CD4-positive, alpha-beta T cell (primary cell): ENCODE measurements at regions not wholly inside any gene's neighbourhood (a gene's known extent, or its start where the extent isn't known, plus 50 kb on each side); places are given as distances from the start of the nearest gene placed in this dataset.

Source experiments
- ATAC-seq: fragments of 200-7000 bp; cut with Tn5 transposase; one replicate; pipeline ENCODE4 v1.10.0; 2022; ENCODE audit warnings: mild to moderate bottlenecking; ENCODE audit not compliant: poor library complexity
- CTCF ChIA-PET: fragments of 350-600 bp; sonication (Branson Sonifier 250); formaldehyde crosslinking; loops from one replicate; lab custom pipeline; 2021; ENCODE audit warnings: antibody characterized with exemption, inconsistent platforms; lab: Charles Lee
- POLR2A ChIA-PET: fragments of 350-600 bp; sonication (Branson Sonifier 250); formaldehyde crosslinking; loops from one replicate; lab custom pipeline; 2021; ENCODE audit warnings: antibody characterized with exemption, inconsistent platforms; lab: Charles Lee
- DNase-seq, 14 experiments: peaks; one replicate each; pipeline ENCODE4 v3.0.0-alpha.2; 2013 to 2020; ENCODE audit warnings: mixed read lengths in 2 of 14
- H3K27ac ChIP-seq, 2 donors: one replicate each; pipeline versions ENCODE4 v1.5.1 to v1.7.0; 2013; ENCODE audit warnings: low read length in 2 of 2, low read depth in 1 of 2, mild to moderate bottlenecking in 1 of 2
- H3K27me3 ChIP-seq, 2 experiments: 1 replicate in 1 of 2; 2 replicates in 1 of 2; pipeline versions ENCODE4 v1.6.1 to v1.7.0; 2013; ENCODE audit warnings: low read length in 2 of 2, control low read depth in 1 of 2, mild to moderate bottlenecking in 1 of 2, moderate library complexity in 1 of 2; ENCODE audit not compliant: insufficient read depth in 2 of 2, control insufficient read depth in 1 of 2
- H3K36me3 ChIP-seq: one replicate; pipeline ENCODE4 v1.6.1; 2013; ENCODE audit warnings: low read length, control low read depth; ENCODE audit not compliant: insufficient read depth
- H3K4me1 ChIP-seq: one replicate; pipeline ENCODE4 v1.6.1; 2013; ENCODE audit warnings: low read length, control low read depth; ENCODE audit not compliant: insufficient read depth
- H3K4me3 ChIP-seq: one replicate; pipeline ENCODE4 v1.5.1; 2013; ENCODE audit warnings: mild to moderate bottlenecking, low read length, moderate library complexity
- H3K9me3 ChIP-seq, 2 experiments: 1 replicate in 1 of 2; 2 replicates in 1 of 2; pipeline versions ENCODE4 v1.6.1 to v1.7.0; 2013; ENCODE audit warnings: low read length in 2 of 2, mild to moderate bottlenecking in 2 of 2, control low read depth in 1 of 2, moderate library complexity in 1 of 2; ENCODE audit not compliant: control insufficient read depth in 1 of 2, insufficient read depth in 1 of 2
- H3K27ac Mint-ChIP-seq: one replicate; pipeline ENCODE4 v1.8.0; 2020; ENCODE audit warnings: mixed read lengths
- H3K27me3 Mint-ChIP-seq: one replicate; pipeline ENCODE4 v1.8.0; 2021; ENCODE audit warnings: mixed read lengths
- H3K36me3 Mint-ChIP-seq: one replicate; pipeline ENCODE4 v1.8.0; 2021; ENCODE audit warnings: low read depth, mixed read lengths
- H3K4me1 Mint-ChIP-seq: one replicate; pipeline ENCODE4 v1.8.0; 2021; ENCODE audit warnings: low read depth, mixed read lengths
- H3K4me3 Mint-ChIP-seq: one replicate; pipeline ENCODE4 v1.8.0; 2020; ENCODE audit warnings: mild to moderate bottlenecking, mixed read lengths
- H3K9me3 Mint-ChIP-seq: one replicate; pipeline ENCODE4 v1.8.0; 2020; ENCODE audit warnings: mixed read lengths
- CTCF ChIP-seq: fragments of 200-600 bp; IDR thresholded peaks from one replicate; pipeline ENCODE4 v1.8.0; 2022; ENCODE audit warnings: antibody characterized with exemption, mild to moderate bottlenecking
- intact Hi-C, 2 experiments: fragments of 100-400 bp; cut with DNase I in 1 of 2; cut with micrococcal nuclease in 1 of 2; formaldehyde crosslinking; loops; one replicate each; pipeline versions ENCODE4 v1.15.1 to v1.9.0; 2023 to 2025; cut with DNase I, micrococcal nuclease

- Mint-ChIP-seq H3K27me3 (no peaks in the 10 kb centered on the region), H3K36me3 (peaks cover 3% of the 10 kb centered on the region), H3K4me1 (peaks cover 72% of the 10 kb centered on the region), H3K27ac (peak overlapping the region; percentile 96), H3K4me3 (no peak overlapping the region), H3K9me3 (no peaks in the 10 kb centered on the region)
- no peak for TF ChIP-seq CTCF
- DNase-seq: no peak
- intact Hi-C loops: no loop called here
- no peak overlapping the region for H3K27ac ChIP-seq
- peaks cover 0 to 7% of the 10 kb centered on the region in 2 experiments for H3K9me3 ChIP-seq
- POLR2A ChIA-PET: interaction anchor here (1.2 to 2.5 kb wide), 4 partner anchors 8 to 315 kb away, joined by 3 to 7 read pairs (median 4); no protein-coding TSS in a partner anchor
- no peaks in the 10 kb centered on the region for H3K27me3 ChIP-seq
- ATAC-seq: no peak
- H3K4me3 ChIP-seq: no peak overlapping the region
- CTCF ChIA-PET: interaction anchor here (1.2 to 1.9 kb wide), 2 partner anchors 14 to 41 kb away, joined by 5 read pairs; no protein-coding TSS in a partner anchor
- peaks cover 37% of the 10 kb centered on the region for H3K4me1 ChIP-seq
- no peaks in the 10 kb centered on the region for H3K36me3 ChIP-seq
Measured at GRCh38 chr2:181145645-181146044, 165.2 kb downstream of the UBE2E3 start.

DNA sequence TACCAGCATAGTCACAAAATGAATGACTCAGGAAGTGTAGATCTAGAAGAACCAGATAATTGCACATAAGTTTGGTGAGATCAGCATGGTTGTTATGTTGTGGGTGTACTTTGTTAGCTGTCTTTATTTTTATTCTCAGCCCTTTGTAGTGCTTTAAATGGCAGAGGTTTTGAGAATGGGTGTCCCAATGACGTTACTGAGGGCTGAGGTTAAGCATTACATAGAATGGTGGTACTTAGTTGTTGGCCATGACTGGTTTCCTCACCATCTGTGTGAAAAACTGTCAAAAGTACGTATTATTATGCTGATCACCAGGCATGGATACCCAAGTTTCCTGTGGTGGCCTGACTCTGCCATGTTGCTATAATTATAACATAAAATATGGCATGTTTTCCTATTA, 165.8 kb downstream of the UBE2E3 start:
- Histone ChIP-seq H3K4me1 (peaks cover 34% of the 10 kb centered on the region), H3K27ac (no peak overlapping the region), H3K4me3 (no peak overlapping the region), H3K27me3 (no peaks in the 10 kb centered on the region), H3K9me3 (peaks cover 0 to 7% of the 10 kb centered on the region in 2 experiments), H3K36me3 (no peaks in the 10 kb centered on the region)
- H3K27ac Mint-ChIP-seq: peak overlapping the region; percentile 31
- DNase-seq: peak in 1 of 14 experiments; percentile 62
- H3K4me3 Mint-ChIP-seq: no peak overlapping the region
- ChIA-PET POLR2A (interaction anchor here (1.0 to 1.6 kb wide), 2 partner anchors 18 to 21 kb away, joined by 3 to 4 read pairs; no protein-coding TSS in a partner anchor), CTCF (interaction anchor here (1.0 to 1.9 kb wide), 4 partner anchors 15 to 311 kb away, joined by 3 to 6 read pairs (median 5); partner anchors contain the start of gene ITGA4)
- TF ChIP-seq CTCF: no peak
- peak; percentile 9 for ATAC-seq
- H3K27me3 Mint-ChIP-seq: no peaks in the 10 kb centered on the region
- peaks cover 69% of the 10 kb centered on the region for H3K4me1 Mint-ChIP-seq
- peaks cover 3% of the 10 kb centered on the region for H3K36me3 Mint-ChIP-seq
- no peaks in the 10 kb centered on the region for H3K9me3 Mint-ChIP-seq
- intact Hi-C loops: no loop called here

DNA sequence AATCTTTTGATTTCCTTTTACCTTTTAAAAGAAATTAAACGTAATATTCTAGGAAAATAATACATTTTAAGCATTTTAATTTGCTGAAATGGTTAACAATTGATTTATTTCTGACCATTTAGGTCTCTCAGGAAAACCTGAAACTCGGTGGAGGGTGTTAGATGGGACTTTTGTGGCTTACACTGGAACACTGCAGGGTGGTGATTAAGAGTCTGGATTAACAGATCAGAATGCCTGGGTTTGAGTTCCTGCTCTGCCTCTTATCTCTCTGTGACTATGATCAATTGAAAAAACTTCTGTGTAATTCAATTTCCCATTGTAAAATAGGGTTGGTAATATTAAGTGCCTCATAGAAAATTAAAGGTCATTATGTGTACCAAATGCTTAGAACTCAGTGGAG, 168.7 kb downstream of the UBE2E3 start:
- CTCF ChIA-PET: interaction anchor here (1.3 kb wide), 1 partner anchor 41 kb away, joined by 3 read pairs; no protein-coding TSS in a partner anchor
- H3K36me3 Mint-ChIP-seq: peaks cover 10% of the 10 kb centered on the region
- no peak overlapping the region for H3K4me3 Mint-ChIP-seq
- intact Hi-C loops: no loop called here
- H3K9me3 ChIP-seq: peaks cover 0 to 7% of the 10 kb centered on the region in 2 experiments
- POLR2A ChIA-PET: interaction anchor here (0.6 kb wide), 1 partner anchor 78 kb away, joined by 5 read pairs; no protein-coding TSS in a partner anchor
- DNase-seq (no peak), ATAC-seq (no peak)
- H3K9me3 Mint-ChIP-seq: no peaks in the 10 kb centered on the region
- no peak overlapping the region for H3K27ac ChIP-seq
- H3K4me3 ChIP-seq: no peak overlapping the region
- H3K27ac Mint-ChIP-seq: peak overlapping the region; percentile 16
- no peaks in the 10 kb centered on the region for H3K36me3 ChIP-seq
- H3K4me1 Mint-ChIP-seq: peaks cover 67% of the 10 kb centered on the region
- no peaks in the 10 kb centered on the region for H3K27me3 Mint-ChIP-seq
- no peaks in the 10 kb centered on the region for H3K27me3 ChIP-seq
- no peak for TF ChIP-seq CTCF
- peaks cover 24% of the 10 kb centered on the region for H3K4me1 ChIP-seq
